Naive thymus-derived CD4-positive, alpha-beta T cell (primary cell): ENCODE measurements at regions not wholly inside any gene's neighbourhood (a gene's known extent, or its start where the extent isn't known, plus 50 kb on each side); places are given as distances from the start of the nearest gene placed in this dataset.
"Not testable (repeated sequence)": the region's sequence is repeated elsewhere in the genome, so short reads cannot be mapped to it uniquely, and the experiment has no call there.

Experiments
- ATAC-seq: fragments of 150-1000 bp; cut with Tn5 transposase; 2 replicates; pipeline ENCODE4 v1.10.0; 2021; ENCODE audit warnings: mild to moderate bottlenecking, moderate library complexity
- CTCF ChIA-PET: fragments of 350-600 bp; sonication (Branson Sonifier 250); formaldehyde crosslinking; loops from one replicate; lab custom pipeline; 2021; ENCODE audit warnings: antibody characterized with exemption; lab: Charles Lee
- POLR2A ChIA-PET: fragments of 350-600 bp; sonication (Branson Sonifier 250); formaldehyde crosslinking; loops from one replicate; lab custom pipeline; 2021; ENCODE audit warnings: antibody characterized with exemption, inconsistent platforms; lab: Charles Lee
- DNase-seq, 9 donors: peaks; one replicate each; pipeline versions ENCODE4 v3.0.0 to v3.0.0-alpha.2; 2020 to 2022; ENCODE audit warnings: mixed read lengths in 1 of 9
- H3K27ac ChIP-seq: one replicate; pipeline ENCODE4 v1.7.0; 2013; ENCODE audit warnings: mild to moderate bottlenecking, low read depth, low read length, moderate library complexity
- H3K27me3 ChIP-seq, 2 donors: one replicate each; pipeline ENCODE4 v1.7.0; 2013; ENCODE audit warnings: low read length in 2 of 2, mild to moderate bottlenecking in 2 of 2, moderate library complexity in 2 of 2; ENCODE audit not compliant: control insufficient read depth in 2 of 2, insufficient read depth in 2 of 2
- H3K36me3 ChIP-seq, 3 experiments: 1 replicate in 2 of 3; 2 replicates in 1 of 3; pipeline ENCODE4 v1.7.0; 2013; ENCODE audit warnings: low read length in 3 of 3, mild to moderate bottlenecking in 3 of 3, moderate library complexity in 1 of 3; ENCODE audit not compliant: insufficient read depth in 3 of 3, control insufficient read depth in 2 of 3
- H3K4me1 ChIP-seq, 2 donors: one replicate each; pipeline ENCODE4 v1.7.0; 2013; ENCODE audit warnings: low read length in 2 of 2, mild to moderate bottlenecking in 2 of 2, moderate library complexity in 1 of 2; ENCODE audit not compliant: control insufficient read depth in 2 of 2, insufficient read depth in 2 of 2
- H3K4me3 ChIP-seq: 2 replicates; pipeline ENCODE4 v1.7.0; 2013; ENCODE audit warnings: mild to moderate bottlenecking, low read length
- H3K9me3 ChIP-seq, 3 experiments: 1 replicate in 2 of 3; 2 replicates in 1 of 3; pipeline ENCODE4 v1.7.0; 2013; ENCODE audit warnings: low read length in 3 of 3; ENCODE audit not compliant: control insufficient read depth in 2 of 3
- H3K27ac Mint-ChIP-seq, 9 donors: one replicate each; pipeline ENCODE4 v1.8.0; 2020 to 2022; ENCODE audit warnings: mixed read lengths in 9 of 9, mild to moderate bottlenecking in 8 of 9, moderate library complexity in 5 of 9, inconsistent platforms in 2 of 9
- H3K27me3 Mint-ChIP-seq, 5 donors: one replicate each; pipeline ENCODE4 v1.8.0; 2021 to 2022; ENCODE audit warnings: mixed read lengths in 5 of 5, mild to moderate bottlenecking in 1 of 5
- H3K36me3 Mint-ChIP-seq, 5 donors: one replicate each; pipeline ENCODE4 v1.8.0; 2020 to 2022; ENCODE audit warnings: mixed read lengths in 5 of 5, mild to moderate bottlenecking in 3 of 5, inconsistent platforms in 1 of 5
- H3K4me1 Mint-ChIP-seq, 7 donors: one replicate each; pipeline ENCODE4 v1.8.0; 2020 to 2022; ENCODE audit warnings: mixed read lengths in 7 of 7, mild to moderate bottlenecking in 3 of 7, inconsistent platforms in 1 of 7
- H3K4me3 Mint-ChIP-seq, 10 donors: one replicate each; pipeline ENCODE4 v1.8.0; 2020 to 2022; ENCODE audit warnings: mild to moderate bottlenecking in 10 of 10, mixed read lengths in 10 of 10, moderate library complexity in 6 of 10, inconsistent platforms in 2 of 10
- H3K9me3 Mint-ChIP-seq, 11 donors: one replicate each; pipeline ENCODE4 v1.8.0; 2020 to 2022; ENCODE audit warnings: mixed read lengths in 11 of 11, mild to moderate bottlenecking in 4 of 11, inconsistent platforms in 1 of 11, moderate library complexity in 1 of 11
- intact Hi-C, 2 donors: fragments of 100-400 bp; cut with micrococcal nuclease; formaldehyde crosslinking; loops; one replicate each; pipeline ENCODE4 v1.15.1; 2023

- Histone ChIP-seq H3K36me3 (no peaks in the 10 kb centered on the region), H3K9me3 (no peaks in the 10 kb centered on the region), H3K4me3 (no peak overlapping the region), H3K27ac (no peak overlapping the region), H3K4me1 (no peaks in the 10 kb centered on the region), H3K27me3 (no peaks in the 10 kb centered on the region)
- POLR2A ChIA-PET, result no interaction called here
- no peaks in the 10 kb centered on the region for H3K4me1 Mint-ChIP-seq
- ATAC-seq, result no peak
- no peak for DNase-seq
- peaks cover 0 to 14% (median 12%) of the 10 kb centered on the region in 11 donors for H3K9me3 Mint-ChIP-seq
- H3K27ac Mint-ChIP-seq, result no peak overlapping the region
- CTCF ChIA-PET, result no interaction called here
- H3K27me3 Mint-ChIP-seq, result no peaks in the 10 kb centered on the region
- H3K4me3 Mint-ChIP-seq, result no peak overlapping the region
- H3K36me3 Mint-ChIP-seq, result peaks cover 0 to 3% (median 0%) of the 10 kb centered on the region in 5 donors
- intact Hi-C loops, result no loop called here
Measured at GRCh38 chr6:103522045-103522444, 1337.7 kb downstream of the HACE1 start.

DNA sequence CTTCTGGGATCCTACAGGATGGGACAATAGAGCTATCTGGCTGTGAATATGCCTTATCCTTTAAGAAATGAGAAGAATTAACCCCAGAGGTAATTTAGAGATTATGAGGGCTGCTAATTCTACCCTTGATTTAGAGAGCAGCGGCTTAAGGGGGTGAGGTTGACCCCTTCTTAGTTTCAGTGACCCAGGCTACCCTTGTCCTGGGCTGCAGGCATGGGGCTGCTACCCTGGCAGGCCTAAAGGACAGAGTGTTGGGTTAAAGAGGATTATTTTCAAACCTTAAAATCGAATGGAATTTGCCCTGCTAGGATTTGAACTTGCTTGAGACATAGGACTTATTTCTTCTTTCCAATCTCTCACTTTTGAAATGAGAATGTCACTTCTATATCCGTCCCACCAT lies 1343.4 kb downstream of the HACE1 start:
- DNase-seq (no peak), ATAC-seq (no peak)
- no peak overlapping the region for H3K4me3 Mint-ChIP-seq
- intact Hi-C loops, result no loop called here
- H3K9me3 ChIP-seq, result no peaks in the 10 kb centered on the region
- no peaks in the 10 kb centered on the region for H3K36me3 Mint-ChIP-seq
- ChIA-PET POLR2A (no interaction called here), CTCF (no interaction called here)
- H3K4me1 ChIP-seq, result no peaks in the 10 kb centered on the region
- H3K27ac ChIP-seq, result no peak overlapping the region
- no peaks in the 10 kb centered on the region for H3K27me3 ChIP-seq
- H3K27ac Mint-ChIP-seq, result no peak overlapping the region
- H3K36me3 ChIP-seq, result no peaks in the 10 kb centered on the region
- peaks cover 0 to 6% (median 0%) of the 10 kb centered on the region in 11 donors for H3K9me3 Mint-ChIP-seq
- no peaks in the 10 kb centered on the region for H3K27me3 Mint-ChIP-seq
- H3K4me1 Mint-ChIP-seq, result peaks cover 0 to 2% (median 0%) of the 10 kb centered on the region in 7 donors
- no peak overlapping the region for H3K4me3 ChIP-seq

DNA sequence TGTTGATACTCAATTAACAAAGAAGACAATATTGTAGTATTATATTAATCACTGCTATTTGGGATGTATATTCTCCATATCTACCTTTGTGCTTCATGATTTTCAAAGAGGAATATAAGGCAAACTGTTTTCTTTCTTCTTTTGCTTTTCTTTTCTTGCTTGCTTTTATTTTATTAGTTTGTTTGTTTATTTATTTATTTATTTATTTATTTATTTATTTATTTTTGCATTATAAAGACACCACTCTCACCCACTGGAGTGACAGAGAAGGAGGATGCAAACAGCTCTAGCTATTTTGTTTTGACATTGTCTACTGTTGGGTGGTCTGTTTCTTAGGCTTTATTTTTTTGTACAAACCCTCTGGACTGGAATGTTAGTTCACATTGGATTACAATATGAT lies 1352.7 kb downstream of the HACE1 start:
- no peak overlapping the region for H3K27ac Mint-ChIP-seq
- no peaks in the 10 kb centered on the region for H3K4me1 Mint-ChIP-seq
- Histone ChIP-seq H3K9me3 (no peaks in the 10 kb centered on the region), H3K27ac (no peak overlapping the region), H3K36me3 (no peaks in the 10 kb centered on the region), H3K4me1 (no peaks in the 10 kb centered on the region), H3K27me3 (no peaks in the 10 kb centered on the region), H3K4me3 (no peak overlapping the region)
- ATAC-seq, result no peak
- ChIA-PET POLR2A (no interaction called here), CTCF (no interaction called here)
- intact Hi-C loops, result no loop called here
- DNase-seq, result no peak
- H3K4me3 Mint-ChIP-seq, result no peak overlapping the region
- H3K36me3 Mint-ChIP-seq, result no peaks in the 10 kb centered on the region
- no peaks in the 10 kb centered on the region for H3K27me3 Mint-ChIP-seq
- peaks cover 0 to 5% (median 0%) of the 10 kb centered on the region in 11 donors for H3K9me3 Mint-ChIP-seq

DNA sequence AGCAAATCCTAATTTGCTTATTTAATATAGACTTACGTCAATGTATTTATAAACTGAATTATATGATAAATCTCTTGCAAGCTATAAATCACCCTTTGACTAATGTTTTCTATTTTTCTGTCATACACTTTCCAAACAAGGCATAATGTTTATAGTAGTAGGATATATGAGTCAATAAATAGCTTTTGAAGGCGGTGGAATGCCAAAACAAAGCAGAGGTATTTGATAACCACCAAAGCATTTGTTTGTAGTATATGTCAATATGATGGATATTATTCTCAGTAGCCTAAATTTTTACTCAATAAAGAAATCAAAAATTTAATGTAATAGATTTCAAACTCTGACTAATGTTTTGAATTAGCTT lies 1354.6 kb downstream of the HACE1 start:
- no peaks in the 10 kb centered on the region for H3K36me3 Mint-ChIP-seq
- Histone ChIP-seq H3K4me1 (no peaks in the 10 kb centered on the region), H3K9me3 (no peaks in the 10 kb centered on the region), H3K36me3 (no peaks in the 10 kb centered on the region), H3K27ac (no peak overlapping the region), H3K27me3 (no peaks in the 10 kb centered on the region), H3K4me3 (no peak overlapping the region)
- H3K27ac Mint-ChIP-seq, result no peak overlapping the region
- CTCF ChIA-PET, result no interaction called here
- ATAC-seq (no peak), DNase-seq (no peak)
- H3K9me3 Mint-ChIP-seq, result peaks cover 0 to 4% (median 0%) of the 10 kb centered on the region in 11 donors
- H3K27me3 Mint-ChIP-seq, result no peaks in the 10 kb centered on the region
- intact Hi-C loops, result no loop called here
- POLR2A ChIA-PET, result no interaction called here
- no peak overlapping the region for H3K4me3 Mint-ChIP-seq
- H3K4me1 Mint-ChIP-seq, result no peaks in the 10 kb centered on the region

GRCh38 chr6:103504501-103505154 lies 1355.1 kb downstream of the HACE1 start:
- Mint-ChIP-seq H3K27me3 (no peaks in the 10 kb centered on the region), H3K4me3 (no peak overlapping the region), H3K27ac (no peak overlapping the region), H3K36me3 (no peaks in the 10 kb centered on the region), H3K9me3 (peaks cover 0 to 2% (median 0%) of the 10 kb centered on the region in 11 donors), H3K4me1 (no peaks in the 10 kb centered on the region)
- Histone ChIP-seq H3K4me1 (no peaks in the 10 kb centered on the region), H3K27ac (no peak overlapping the region), H3K27me3 (no peaks in the 10 kb centered on the region), H3K4me3 (no peak overlapping the region), H3K9me3 (no peaks in the 10 kb centered on the region), H3K36me3 (no peaks in the 10 kb centered on the region)
- no peak for ATAC-seq
- CTCF ChIA-PET, result no interaction called here
- DNase-seq, result no peak
- intact Hi-C loops, result no loop called here
- POLR2A ChIA-PET, result no interaction called here

- H3K4me3 ChIP-seq, H3K4me3 Mint-ChIP-seq, H3K27me3 ChIP-seq, H3K4me1 Mint-ChIP-seq, H3K36me3 ChIP-seq, H3K27ac ChIP-seq, ATAC-seq, H3K36me3 Mint-ChIP-seq, H3K27ac Mint-ChIP-seq, DNase-seq, CTCF ChIA-PET, H3K9me3 ChIP-seq, POLR2A ChIA-PET, intact Hi-C loops, H3K27me3 Mint-ChIP-seq, H3K4me1 ChIP-seq: not testable (repeated sequence)
- H3K9me3 Mint-ChIP-seq, result peaks cover 0 to 10% (median 0%) of the 10 kb centered on the region in 11 donors
Measured at GRCh38 chr6:103496588-103496987, 1363.1 kb downstream of the HACE1 start.

GRCh38 chr6:103456652-103457051 lies 1403.1 kb downstream of the HACE1 start:
- H3K36me3 Mint-ChIP-seq, result no peaks in the 10 kb centered on the region
- no peak overlapping the region for H3K4me3 ChIP-seq
- POLR2A ChIA-PET, result no interaction called here
- H3K36me3 ChIP-seq, result no peaks in the 10 kb centered on the region
- H3K4me1 Mint-ChIP-seq, result no peaks in the 10 kb centered on the region
- ATAC-seq (no peak), DNase-seq (no peak)
- intact Hi-C loops, result loop anchor here in 1 of 2 donors (10.0 kb wide), 1 partner anchor 758 kb away; no protein-coding TSS in a partner anchor
- H3K27me3 ChIP-seq, result no peaks in the 10 kb centered on the region
- H3K4me3 Mint-ChIP-seq, result no peak overlapping the region
- H3K27ac Mint-ChIP-seq, result no peak overlapping the region
- no peaks in the 10 kb centered on the region for H3K4me1 ChIP-seq
- no peak overlapping the region for H3K27ac ChIP-seq
- H3K27me3 Mint-ChIP-seq, result no peaks in the 10 kb centered on the region
- H3K9me3 ChIP-seq, result no peaks in the 10 kb centered on the region
- CTCF ChIA-PET, result no interaction called here
- H3K9me3 Mint-ChIP-seq, result peaks cover 0 to 12% (median 3%) of the 10 kb centered on the region in 11 donors
